Glutamatergic neuron (in vitro differentiated cells): ENCODE measurements at regions not wholly inside any gene's neighbourhood (a gene's known extent, or its start where the extent isn't known, plus 50 kb on each side); places are given as distances from the start of the nearest gene placed in this dataset.
A peak's percentile ranks its signal among the peaks of the same experiment; 100 is the strongest.

Source experiments
- DNase-seq: peaks from one replicate; pipeline ENCODE4 v3.0.0; 2022
- H3K27ac Mint-ChIP-seq: one replicate; pipeline ENCODE4 v1.8.0; 2020; ENCODE audit warnings: mild to moderate bottlenecking, mixed read lengths, inconsistent platforms; ENCODE audit not compliant: unreplicated experiment
- H3K27me3 Mint-ChIP-seq: one replicate; pipeline ENCODE4 v1.8.0; 2020; ENCODE audit warnings: mild to moderate bottlenecking, moderate library complexity, mixed read lengths, inconsistent platforms; ENCODE audit not compliant: unreplicated experiment
- H3K36me3 Mint-ChIP-seq: one replicate; pipeline ENCODE4 v1.8.0; 2020; ENCODE audit warnings: mild to moderate bottlenecking, mixed read lengths, inconsistent platforms; ENCODE audit not compliant: unreplicated experiment
- H3K4me1 Mint-ChIP-seq: one replicate; pipeline ENCODE4 v1.8.0; 2020; ENCODE audit warnings: mild to moderate bottlenecking, low read depth, mixed read lengths, inconsistent platforms; ENCODE audit not compliant: unreplicated experiment
- H3K4me3 Mint-ChIP-seq: one replicate; pipeline ENCODE4 v1.8.0; 2020; ENCODE audit warnings: mild to moderate bottlenecking, mixed read lengths, inconsistent platforms; ENCODE audit not compliant: unreplicated experiment
- H3K9me3 Mint-ChIP-seq: one replicate; pipeline ENCODE4 v1.8.0; 2020; ENCODE audit warnings: mild to moderate bottlenecking, moderate library complexity, mixed read lengths, inconsistent platforms; ENCODE audit not compliant: unreplicated experiment
- TF ChIP-seq, protein P1 (sequence below): fragments of 200-600 bp; sonication (generic); IDR thresholded peaks from one replicate; pipeline ENCODE4 v1.5.0; 2021; ENCODE audit not compliant: partially characterized antibody, unreplicated experiment

DNA sequence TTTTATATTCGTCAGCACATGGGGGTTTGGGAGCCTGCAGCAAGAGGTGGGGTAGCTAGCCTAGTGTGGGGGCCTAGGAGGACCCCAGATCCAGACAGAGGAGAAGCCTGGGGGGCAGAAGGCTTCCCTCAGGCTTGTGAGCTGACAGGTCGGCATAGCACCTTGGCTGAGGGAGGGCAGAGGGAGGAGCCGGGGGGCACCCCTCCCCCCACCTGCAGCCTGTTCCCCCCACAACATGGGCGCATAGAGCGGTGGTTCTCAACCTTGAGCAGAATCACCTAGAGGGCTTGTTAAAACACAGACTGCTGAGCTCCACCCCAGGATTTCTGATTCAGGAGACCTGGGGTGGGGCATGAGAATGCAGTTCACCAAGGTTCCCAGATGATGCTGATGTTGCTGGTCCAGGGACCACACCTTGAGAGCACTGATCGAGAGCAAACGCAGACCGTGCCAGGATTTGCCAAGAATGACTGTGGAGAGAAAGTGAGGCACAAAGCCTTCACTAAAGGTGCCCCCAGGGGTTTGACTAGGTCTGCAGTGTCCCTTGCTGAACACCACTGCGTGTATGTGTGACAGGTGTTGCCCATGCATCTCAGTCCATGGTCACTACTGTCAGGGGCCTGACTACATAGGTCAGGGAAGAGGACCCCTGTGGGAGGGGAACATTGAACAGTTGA, 163.3 kb downstream of the MACROH2A1 start:
- Mint-ChIP-seq H3K4me3 (no peak overlapping the region), H3K4me1 (peaks cover 11% of the 10 kb centered on the region), H3K36me3 (no peaks in the 10 kb centered on the region), H3K27me3 (peaks cover 6% of the 10 kb centered on the region), H3K9me3 (no peaks in the 10 kb centered on the region), H3K27ac (no peak overlapping the region)
- TF ChIP-seq, protein P1, sequence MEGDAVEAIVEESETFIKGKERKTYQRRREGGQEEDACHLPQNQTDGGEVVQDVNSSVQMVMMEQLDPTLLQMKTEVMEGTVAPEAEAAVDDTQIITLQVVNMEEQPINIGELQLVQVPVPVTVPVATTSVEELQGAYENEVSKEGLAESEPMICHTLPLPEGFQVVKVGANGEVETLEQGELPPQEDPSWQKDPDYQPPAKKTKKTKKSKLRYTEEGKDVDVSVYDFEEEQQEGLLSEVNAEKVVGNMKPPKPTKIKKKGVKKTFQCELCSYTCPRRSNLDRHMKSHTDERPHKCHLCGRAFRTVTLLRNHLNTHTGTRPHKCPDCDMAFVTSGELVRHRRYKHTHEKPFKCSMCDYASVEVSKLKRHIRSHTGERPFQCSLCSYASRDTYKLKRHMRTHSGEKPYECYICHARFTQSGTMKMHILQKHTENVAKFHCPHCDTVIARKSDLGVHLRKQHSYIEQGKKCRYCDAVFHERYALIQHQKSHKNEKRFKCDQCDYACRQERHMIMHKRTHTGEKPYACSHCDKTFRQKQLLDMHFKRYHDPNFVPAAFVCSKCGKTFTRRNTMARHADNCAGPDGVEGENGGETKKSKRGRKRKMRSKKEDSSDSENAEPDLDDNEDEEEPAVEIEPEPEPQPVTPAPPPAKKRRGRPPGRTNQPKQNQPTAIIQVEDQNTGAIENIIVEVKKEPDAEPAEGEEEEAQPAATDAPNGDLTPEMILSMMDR: no peak
- peak; percentile 2 for DNase-seq

DNA sequence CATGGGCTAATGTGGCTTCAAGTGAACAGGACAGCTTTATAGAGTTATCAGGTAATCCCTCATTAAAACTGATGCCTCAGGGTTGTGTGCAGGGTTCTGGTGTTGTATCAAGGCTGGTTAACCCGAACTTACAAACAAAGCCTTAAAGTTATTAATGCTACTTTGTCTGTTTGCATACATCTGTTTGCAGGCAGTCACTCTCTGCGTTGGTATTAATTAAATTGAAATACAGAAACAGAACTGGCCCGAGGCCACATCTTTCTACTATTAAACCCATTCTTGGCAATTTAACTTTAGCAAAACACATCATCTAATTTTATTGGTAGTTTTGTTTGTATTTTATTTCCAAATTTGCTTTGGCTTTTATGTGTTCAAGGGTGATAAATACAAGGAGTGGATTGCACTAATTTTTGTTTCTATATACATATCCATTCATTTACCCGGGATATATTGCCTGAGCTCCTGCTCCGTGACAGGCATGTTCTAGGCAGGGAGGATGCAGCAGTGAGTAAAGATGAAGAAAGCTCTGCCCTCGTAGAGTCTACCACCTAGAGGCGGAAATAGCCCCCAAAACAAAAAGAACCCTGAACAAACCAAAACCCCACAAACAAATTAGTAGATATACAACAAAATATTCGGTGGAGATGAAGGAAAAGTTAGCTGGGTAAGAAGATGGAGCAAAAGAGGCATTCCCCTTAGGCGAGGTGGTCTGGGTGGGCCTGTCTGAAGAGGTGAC, 164.2 kb downstream of the MACROH2A1 start:
- Mint-ChIP-seq H3K27ac (no peak overlapping the region), H3K36me3 (peaks cover under 1% of the 10 kb centered on the region), H3K4me1 (peaks cover 10% of the 10 kb centered on the region), H3K4me3 (no peak overlapping the region), H3K27me3 (peaks cover 2% of the 10 kb centered on the region), H3K9me3 (no peaks in the 10 kb centered on the region)
- TF ChIP-seq, protein P1: no peak
- no peak for DNase-seq

DNA sequence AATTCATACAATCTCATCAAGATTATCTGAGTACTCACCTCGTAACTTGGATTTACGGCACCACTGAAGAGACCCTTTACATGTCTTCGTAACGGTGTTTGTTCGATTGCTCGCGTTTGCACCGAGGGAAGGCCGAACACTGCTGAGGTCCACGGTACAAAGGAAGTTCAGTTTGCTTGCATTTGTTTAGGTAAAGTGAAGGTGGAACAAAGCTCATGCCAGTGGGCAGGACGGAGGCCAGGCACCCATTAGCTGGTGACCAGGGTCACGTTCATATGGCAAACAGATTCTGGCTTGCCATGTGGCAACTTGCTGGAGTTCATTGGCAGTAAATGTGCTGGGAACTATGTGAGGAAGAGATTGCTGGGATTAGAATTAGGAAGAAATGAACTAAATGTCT, 164.8 kb downstream of the MACROH2A1 start:
- peaks cover 5% of the 10 kb centered on the region for H3K36me3 Mint-ChIP-seq
- peaks cover 5% of the 10 kb centered on the region for H3K4me1 Mint-ChIP-seq
- no peak overlapping the region for H3K4me3 Mint-ChIP-seq
- H3K9me3 Mint-ChIP-seq: peaks cover 1% of the 10 kb centered on the region
- peaks cover 2% of the 10 kb centered on the region for H3K27me3 Mint-ChIP-seq
- TF ChIP-seq, protein P1: no peak
- peak; percentile 9 for DNase-seq
- no peak overlapping the region for H3K27ac Mint-ChIP-seq

DNA sequence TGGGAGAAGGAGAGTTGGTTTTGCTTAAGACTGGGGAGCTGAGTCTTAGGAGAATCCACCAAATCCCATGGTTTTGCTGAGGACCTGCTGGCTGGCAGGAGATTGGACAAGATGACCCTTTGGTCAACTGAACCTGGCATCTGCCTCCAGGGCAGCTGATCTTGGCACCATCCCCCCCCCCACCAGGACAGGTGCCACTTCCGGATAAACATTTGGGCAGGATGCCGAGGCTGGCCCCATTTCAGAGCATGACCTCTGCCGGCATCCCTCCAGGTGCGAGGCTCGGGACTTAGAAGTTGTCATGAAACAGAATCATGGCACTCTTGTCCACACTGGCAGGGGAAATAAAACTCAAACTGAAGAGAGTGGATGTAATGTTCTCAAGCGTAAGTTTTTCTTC, 165.6 kb downstream of the MACROH2A1 start:
- Mint-ChIP-seq H3K4me3 (no peak overlapping the region), H3K4me1 (peaks cover 5% of the 10 kb centered on the region), H3K9me3 (peaks cover 1% of the 10 kb centered on the region), H3K27ac (no peak overlapping the region), H3K27me3 (peaks cover 2% of the 10 kb centered on the region), H3K36me3 (peaks cover 5% of the 10 kb centered on the region)
- peak; percentile 4 for DNase-seq
- TF ChIP-seq, protein P1: no peak

DNA sequence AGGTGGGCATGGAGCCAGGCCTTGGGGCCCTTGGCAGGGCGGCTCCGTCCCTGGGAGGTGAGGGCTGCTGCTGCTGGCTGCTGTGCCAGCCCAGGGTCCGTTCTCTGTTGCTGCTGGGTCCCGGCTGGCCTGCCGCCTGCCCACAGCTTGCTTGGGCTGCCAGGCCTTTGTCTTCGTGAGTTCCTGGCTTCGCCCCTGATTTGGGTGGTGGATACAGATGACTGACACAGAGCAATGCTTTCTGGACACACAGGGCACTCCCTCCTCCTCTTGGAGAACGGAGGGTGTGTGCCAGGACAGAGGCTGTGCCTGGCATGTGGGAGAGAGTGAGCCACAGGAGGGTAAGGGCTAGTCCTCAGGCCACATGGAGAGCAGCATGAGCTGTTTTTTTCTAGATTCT, 166.1 kb downstream of the MACROH2A1 start:
- TF ChIP-seq, protein P1: no peak
- peaks cover 1% of the 10 kb centered on the region for H3K27me3 Mint-ChIP-seq
- H3K9me3 Mint-ChIP-seq: peaks cover 1% of the 10 kb centered on the region
- peak; percentile 8 for DNase-seq
- H3K4me1 Mint-ChIP-seq: peaks cover 4% of the 10 kb centered on the region
- H3K36me3 Mint-ChIP-seq: peaks cover 5% of the 10 kb centered on the region
- no peak overlapping the region for H3K4me3 Mint-ChIP-seq
- no peak overlapping the region for H3K27ac Mint-ChIP-seq
